K562 (cell line): ENCODE measurements at regions not wholly inside any gene's neighbourhood (a gene's known extent, or its start where the extent isn't known, plus 50 kb on each side); places are given as distances from the start of the nearest gene placed in this dataset.

Experiments
- ATAC-seq: fragments of 200-7000 bp; cut with Tn5 transposase; 3 replicates; pipeline ENCODE4 v1.9.1; 2020; ENCODE audit warnings: moderate library complexity
- BruUV-seq: library from RNA; stranded (reverse); fragments of 400-500 nt; replicated peaks from 2 replicates; lab custom pipeline; 2021; lab: Mats Ljungman, UMichigan
- CTCF ChIA-PET: fragments of 300-600 bp; formaldehyde crosslinking; extraction: SDS; loops from one replicate; lab custom pipeline; 2021; ENCODE audit warnings: low intra/inter-chr PET ratio; lab: Yijun Ruan, JAX
- POLR2A ChIA-PET: fragments of 300-600, 350-650 bp; sonication (Branson Sonifier 250); formaldehyde crosslinking; extraction: SDS; loops from one replicate; lab custom pipeline; 2021; ENCODE audit warnings: antibody characterized with exemption, inconsistent platforms; lab: Yijun Ruan, JAX
- DNase-seq, 4 experiments: peaks; one replicate each; pipeline versions ENCODE4 v3.0.0 to v3.0.0-alpha.2; 2011 to 2018; ENCODE audit warnings: low spot score in 3 of 4, mixed read lengths in 3 of 4; ENCODE audit errors: extremely low read depth in 1 of 4
- FAIRE-seq: peaks from 2 replicates; lab custom pipeline; 2011; peaks lifted over from hg19 to GRCh38; lab: Jason Lieb, UNC
- H2AFZ ChIP-seq: 2 replicates; pipeline ENCODE4 v1.6.0; 2011; ENCODE audit warnings: low read depth, low read length, control low read depth, inconsistent platforms
- H3K27ac ChIP-seq: fragments of 200-600 bp; 3 replicates; pipeline ENCODE4 v1.8.0; 2011; ENCODE audit warnings: low read depth, mild to moderate bottlenecking, control low read depth, inconsistent platforms, low read length, moderate library complexity, mixed read lengths; ENCODE audit errors: extremely low read depth
- H3K27me3 ChIP-seq, 2 experiments: fragments of 300-600 bp in 1 of 2; 2 replicates in 1 of 2; 3 replicates in 1 of 2; pipeline versions ENCODE4 v1.6.0 to v1.8.0; 2011; ENCODE audit warnings: inconsistent platforms in 2 of 2, low read length in 2 of 2, mild to moderate bottlenecking in 1 of 2, mixed read lengths in 1 of 2, moderate library complexity in 1 of 2; ENCODE audit not compliant: control insufficient read depth in 2 of 2, insufficient read depth in 2 of 2
- H3K36me3 ChIP-seq: fragments of 300-600 bp; 3 replicates; pipeline ENCODE4 v1.8.0; 2011; ENCODE audit warnings: mild to moderate bottlenecking, low read length, inconsistent platforms; ENCODE audit not compliant: control insufficient read depth, insufficient read depth
- H3K4me1 ChIP-seq, 2 experiments: fragments of 200-600 bp in 1 of 2; replicated peaks in 1 of 2; 2 replicates in 1 of 2; 3 replicates in 1 of 2; pipeline versions ENCODE4 v1.5.1 to v1.8.0; 2011; ENCODE audit warnings: inconsistent platforms in 2 of 2, low read length in 2 of 2, mild to moderate bottlenecking in 1 of 2, mixed read lengths in 1 of 2, moderate library complexity in 1 of 2; ENCODE audit not compliant: control insufficient read depth in 2 of 2, insufficient read depth in 2 of 2
- H3K4me2 ChIP-seq: 2 replicates; pipeline ENCODE4 v1.6.1; 2011; ENCODE audit warnings: low read length, control low read depth, inconsistent platforms, mixed read lengths; ENCODE audit not compliant: insufficient read depth
- H3K4me3 ChIP-seq: fragments of 200-600 bp; sonication (generic), shearing (Covaris generic); 2 replicates; pipeline ENCODE4 v1.5.1; 2016; ENCODE audit warnings: control low read depth, inconsistent platforms
- H3K79me2 ChIP-seq: fragments of 200-600 bp; 3 replicates; pipeline ENCODE4 v1.8.0; 2011; ENCODE audit warnings: low read length, inconsistent platforms; ENCODE audit not compliant: control insufficient read depth, insufficient read depth
- H3K9ac ChIP-seq, 2 experiments: 2 replicates each; pipeline versions ENCODE4 v1.6.0 to v1.6.1; 2011; ENCODE audit warnings: low read depth in 2 of 2, low read length in 2 of 2, control low read depth in 1 of 2, inconsistent platforms in 1 of 2, mild to moderate bottlenecking in 1 of 2, mixed read lengths in 1 of 2; ENCODE audit not compliant: insufficient read depth in 1 of 2
- H3K9me1 ChIP-seq: one replicate; pipeline ENCODE4 v1.6.0; 2011; ENCODE audit warnings: inconsistent platforms, mild to moderate bottlenecking, low read length, moderate library complexity; ENCODE audit not compliant: control insufficient read depth, insufficient read depth
- H3K9me3 ChIP-seq: replicated peaks from 2 replicates; pipeline ENCODE4 v1.5.1; 2011; ENCODE audit warnings: low read depth, low read length, inconsistent platforms; ENCODE audit not compliant: control insufficient read depth, insufficient read depth
- H4K20me1 ChIP-seq: replicated peaks from 2 replicates; pipeline ENCODE4 v1.6.1; 2011; ENCODE audit warnings: low read length, inconsistent platforms, mixed read lengths; ENCODE audit not compliant: control insufficient read depth, insufficient read depth
- CBFA2T3 ChIP-seq: fragments of 450-650 bp; IDR thresholded peaks from 2 replicates; pipeline ENCODE4 v1.6.1; 2017
- HSF4 ChIP-seq: fragments of 250-450 bp; sonication (Bioruptor Pico); IDR thresholded peaks from 2 replicates; pipeline ENCODE4 v2.1.2; 2022; ENCODE audit warnings: mild to moderate bottlenecking, moderate library complexity, borderline replicate concordance
- KAT8 ChIP-seq: fragments of 450-650 bp; IDR thresholded peaks from 2 replicates; pipeline ENCODE4 v1.6.1; 2016; ENCODE audit warnings: low read depth, mild to moderate bottlenecking
- KLF1 ChIP-seq: fragments of 450-650 bp; IDR thresholded peaks from 2 replicates; pipeline ENCODE4 v1.6.1; 2016; ENCODE audit warnings: missing genetic modification characterization, missing compliant biosample characterization
- KLF13 ChIP-seq: fragments of 450-650 bp; IDR thresholded peaks from 2 replicates; pipeline ENCODE4 v1.6.1; 2016; ENCODE audit warnings: missing genetic modification characterization, low read depth, mild to moderate bottlenecking, missing compliant biosample characterization, moderate library complexity, borderline replicate concordance
- KLF6 ChIP-seq: fragments of 250-450 bp; sonication (Bioruptor Pico); IDR thresholded peaks from 2 replicates; pipeline ENCODE4 v1.4.0; 2020; ENCODE audit warnings: mild to moderate bottlenecking, moderate library complexity, borderline replicate concordance
- MAFF ChIP-seq: IDR thresholded peaks from 2 replicates; pipeline ENCODE4 v1.6.1; 2012; ENCODE audit warnings: low read length, improper control_type of control experiment
- POLR2B ChIP-seq: fragments of 450-650 bp; IDR thresholded peaks from 2 replicates; pipeline ENCODE4 v1.6.1; 2018; ENCODE audit warnings: low read depth; ENCODE audit not compliant: partially characterized antibody
- PTBP1 ChIP-seq: fragments of 200-400 bp; formaldehyde crosslinking; IDR thresholded peaks from 2 replicates; pipeline ENCODE4 v1.6.1; 2017; ENCODE audit warnings: low read depth, low read length
- SLC30A9 ChIP-seq: fragments of 250-450 bp; sonication (Bioruptor Pico); IDR thresholded peaks from 2 replicates; pipeline ENCODE4 v1.8.0; 2022; ENCODE audit warnings: mild to moderate bottlenecking, moderate library complexity
- SMARCA5 ChIP-seq: fragments of 450-650 bp; IDR thresholded peaks from 2 replicates; pipeline ENCODE4 v1.6.1; 2016
- SMC3 ChIP-seq: conservative IDR thresholded peaks from 2 replicates; pipeline ENCODE4 v1.6.1; 2011; ENCODE audit warnings: low read depth, low read length, improper control_type of control experiment; ENCODE audit not compliant: insufficient read depth
- STAT5B ChIP-seq: fragments of 250-450 bp; sonication (Bioruptor Pico); IDR thresholded peaks from 2 replicates; pipeline ENCODE4 v1.8.0; 2021; ENCODE audit warnings: mild to moderate bottlenecking, inconsistent platforms
- TBP ChIP-seq: optimal IDR thresholded peaks from 2 replicates; pipeline ENCODE3; 2011; ENCODE audit warnings: low read depth, low read length, improper control_type of control experiment
- ZNF696 ChIP-seq: fragments of 250-450 bp; sonication (Bioruptor Pico); conservative IDR thresholded peaks from 2 replicates; pipeline ENCODE4 v1.4.0; 2020; ENCODE audit warnings: mild to moderate bottlenecking, moderate library complexity
- ZSCAN32 ChIP-seq: fragments of 450-650 bp; formaldehyde crosslinking; IDR thresholded peaks from 2 replicates; pipeline ENCODE4 v1.4.0; 2020; ENCODE audit warnings: mild to moderate bottlenecking, moderate library complexity
- whole genome bisulfite sequencing: fragments of 100-300 bp; shearing (Covaris generic); methylation state at CpG from one replicate; pipeline ENCODE4 v1.1.6; 2016; ENCODE audit warnings: low coverage, mixed read lengths; ENCODE audit not compliant: insufficient coverage; ENCODE audit errors: missing lambda C conversion rate; 5-methylcytosine and 5-hydroxymethylcytosine counted together
- in situ Hi-C: fragments of 300-500 bp; cut with MboI; formaldehyde crosslinking; loops from 4 replicates; pipeline ENCODE4 v1.15.0; 2018; ENCODE audit warnings: inconsistent platforms, mixed read lengths
- intact Hi-C: fragments of 100-400 bp; cut with micrococcal nuclease; formaldehyde crosslinking; loops from 2 replicates; pipeline ENCODE4 v1.14.2; 2022
- TF ChIP-seq, protein P1 (sequence below), 2 experiments: fragments of 450-650 bp in 1 of 2; IDR thresholded peaks; 2 replicates each; pipeline ENCODE4 v1.6.1; 2011 to 2017; ENCODE audit warnings: low read depth in 2 of 2, antibody characterized with exemption in 1 of 2, borderline replicate concordance in 1 of 2, low read length in 1 of 2, mild to moderate bottlenecking in 1 of 2, mixed read lengths in 1 of 2; ENCODE audit not compliant: control insufficient read depth in 1 of 2
- TF ChIP-seq, protein P2 (sequence below): sonication (generic); IDR thresholded peaks from 2 replicates; pipeline ENCODE4 v1.6.1; 2016
- TF ChIP-seq, protein P3 (sequence below): fragments of 450-650 bp; IDR thresholded peaks from 2 replicates; pipeline ENCODE4 v1.6.1; 2018; ENCODE audit warnings: mild to moderate bottlenecking, low read depth; ENCODE audit not compliant: partially characterized antibody

DNA sequence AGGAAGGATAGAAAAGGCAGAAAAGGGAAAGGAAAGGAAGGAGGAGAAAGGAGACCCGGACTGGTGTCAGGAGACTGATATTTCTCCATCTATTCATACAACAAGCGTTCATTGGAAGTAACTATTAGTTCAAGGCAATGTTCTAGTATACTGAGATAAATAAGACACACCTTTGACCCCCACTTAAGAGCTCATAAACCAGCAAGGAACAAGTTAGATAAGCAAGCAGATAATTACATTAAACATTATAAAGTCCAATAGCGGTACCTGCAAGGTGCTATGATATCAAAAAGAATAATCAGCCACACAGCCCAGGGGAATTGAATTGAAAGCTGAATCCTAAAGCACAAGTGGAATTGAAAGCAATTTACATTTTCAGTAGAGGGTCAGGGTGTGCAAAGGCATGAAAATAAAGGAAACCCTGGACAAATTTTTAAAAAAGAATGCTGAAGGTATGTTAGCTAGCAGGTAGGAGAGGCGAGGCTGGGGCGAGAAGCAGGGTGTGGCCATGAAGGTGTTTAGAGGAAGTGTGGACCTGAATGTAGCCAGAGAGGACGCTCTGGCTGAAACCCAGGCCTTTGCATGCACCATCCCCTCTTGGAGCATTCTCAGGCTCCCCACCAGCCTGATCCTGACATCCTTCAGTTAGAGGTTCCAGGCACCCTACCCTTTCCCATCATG lies 200.0 kb downstream of the SETD4 start:
- no peaks in the 10 kb centered on the region for H3K4me1 ChIP-seq
- no peaks in the 10 kb centered on the region for H3K9me1 ChIP-seq
- 0% methylated on average over 5 of the region's 6 CpGs for whole genome bisulfite sequencing
- H3K27ac ChIP-seq = no peak overlapping the region
- H3K9ac ChIP-seq = no peak overlapping the region
- DNase-seq (no peak), ATAC-seq (no peak), FAIRE-seq (no peak)
- ChIA-PET POLR2A (interaction anchor here (0.6 kb wide), 1 partner anchor 123 kb away, joined by 5 read pairs; no protein-coding TSS in a partner anchor), CTCF (no interaction called here)
- no peak overlapping the region for H3K4me2 ChIP-seq
- no peaks in the 10 kb centered on the region for H3K79me2 ChIP-seq
- intact Hi-C loops (no loop called here), in situ Hi-C loops (no loop called here)
- no peak overlapping the region for H2AFZ ChIP-seq
- H3K4me3 ChIP-seq = no peak overlapping the region
- H3K9me3 ChIP-seq = no peaks in the 10 kb centered on the region
- peaks cover 2 to 6% of the 10 kb centered on the region in 2 experiments; a peak in 2 of 5 replicates for H3K27me3 ChIP-seq
- no TSS peak for BruUV-seq
- no peaks in the 10 kb centered on the region for H3K36me3 ChIP-seq
- H4K20me1 ChIP-seq = no peaks in the 10 kb centered on the region; the same call in 1 of the 2 replicates
- TF ChIP-seq KLF13 (tag) = no peak
- TF ChIP-seq STAT5B (CRISPR knock-in tag) = no peak
- TF ChIP-seq, protein P1, sequence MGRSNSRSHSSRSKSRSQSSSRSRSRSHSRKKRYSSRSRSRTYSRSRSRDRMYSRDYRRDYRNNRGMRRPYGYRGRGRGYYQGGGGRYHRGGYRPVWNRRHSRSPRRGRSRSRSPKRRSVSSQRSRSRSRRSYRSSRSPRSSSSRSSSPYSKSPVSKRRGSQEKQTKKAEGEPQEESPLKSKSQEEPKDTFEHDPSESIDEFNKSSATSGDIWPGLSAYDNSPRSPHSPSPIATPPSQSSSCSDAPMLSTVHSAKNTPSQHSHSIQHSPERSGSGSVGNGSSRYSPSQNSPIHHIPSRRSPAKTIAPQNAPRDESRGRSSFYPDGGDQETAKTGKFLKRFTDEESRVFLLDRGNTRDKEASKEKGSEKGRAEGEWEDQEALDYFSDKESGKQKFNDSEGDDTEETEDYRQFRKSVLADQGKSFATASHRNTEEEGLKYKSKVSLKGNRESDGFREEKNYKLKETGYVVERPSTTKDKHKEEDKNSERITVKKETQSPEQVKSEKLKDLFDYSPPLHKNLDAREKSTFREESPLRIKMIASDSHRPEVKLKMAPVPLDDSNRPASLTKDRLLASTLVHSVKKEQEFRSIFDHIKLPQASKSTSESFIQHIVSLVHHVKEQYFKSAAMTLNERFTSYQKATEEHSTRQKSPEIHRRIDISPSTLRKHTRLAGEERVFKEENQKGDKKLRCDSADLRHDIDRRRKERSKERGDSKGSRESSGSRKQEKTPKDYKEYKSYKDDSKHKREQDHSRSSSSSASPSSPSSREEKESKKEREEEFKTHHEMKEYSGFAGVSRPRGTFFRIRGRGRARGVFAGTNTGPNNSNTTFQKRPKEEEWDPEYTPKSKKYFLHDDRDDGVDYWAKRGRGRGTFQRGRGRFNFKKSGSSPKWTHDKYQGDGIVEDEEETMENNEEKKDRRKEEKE (IDR thresholded peaks at IDR 0.05; ENCODE audit: borderline replicate concordance in 1 of 2, control insufficient read depth in 1 of 2, low read depth in 2 of 2, low read length in 1 of 2) = no peak
- TF ChIP-seq POLR2B = no peak
- TF ChIP-seq KLF6 = no peak
- no peak for TF ChIP-seq KAT8
- no peak for TF ChIP-seq ZSCAN32 (CRISPR knock-in tag)
- TF ChIP-seq KLF1 (tag) = no peak
- TF ChIP-seq SMC3 = no peak
- TF ChIP-seq, protein P2, sequence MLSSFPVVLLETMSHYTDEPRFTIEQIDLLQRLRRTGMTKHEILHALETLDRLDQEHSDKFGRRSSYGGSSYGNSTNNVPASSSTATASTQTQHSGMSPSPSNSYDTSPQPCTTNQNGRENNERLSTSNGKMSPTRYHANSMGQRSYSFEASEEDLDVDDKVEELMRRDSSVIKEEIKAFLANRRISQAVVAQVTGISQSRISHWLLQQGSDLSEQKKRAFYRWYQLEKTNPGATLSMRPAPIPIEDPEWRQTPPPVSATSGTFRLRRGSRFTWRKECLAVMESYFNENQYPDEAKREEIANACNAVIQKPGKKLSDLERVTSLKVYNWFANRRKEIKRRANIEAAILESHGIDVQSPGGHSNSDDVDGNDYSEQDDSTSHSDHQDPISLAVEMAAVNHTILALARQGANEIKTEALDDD = no peak
- TF ChIP-seq TBP = no peak
- no peak for TF ChIP-seq MAFF
- no peak for TF ChIP-seq SLC30A9 (CRISPR knock-in tag)
- TF ChIP-seq, protein P3, sequence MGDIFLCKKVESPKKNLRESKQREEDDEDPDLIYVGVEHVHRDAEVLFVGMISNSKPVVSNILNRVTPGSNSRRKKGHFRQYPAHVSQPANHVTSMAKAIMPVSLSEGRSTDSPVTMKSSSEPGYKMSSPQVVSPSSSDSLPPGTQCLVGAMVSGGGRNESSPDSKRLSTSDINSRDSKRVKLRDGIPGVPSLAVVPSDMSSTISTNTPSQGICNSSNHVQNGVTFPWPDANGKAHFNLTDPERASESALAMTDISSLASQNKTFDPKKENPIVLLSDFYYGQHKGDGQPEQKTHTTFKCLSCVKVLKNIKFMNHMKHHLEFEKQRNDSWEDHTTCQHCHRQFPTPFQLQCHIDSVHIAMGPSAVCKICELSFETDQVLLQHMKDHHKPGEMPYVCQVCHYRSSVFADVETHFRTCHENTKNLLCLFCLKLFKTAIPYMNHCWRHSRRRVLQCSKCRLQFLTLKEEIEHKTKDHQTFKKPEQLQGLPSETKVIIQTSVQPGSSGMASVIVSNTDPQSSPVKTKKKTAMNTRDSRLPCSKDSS = no peak
- no peak for TF ChIP-seq HSF4 (CRISPR knock-in tag)
- no peak for TF ChIP-seq CBFA2T3
- TF ChIP-seq SMARCA5 = no peak
- TF ChIP-seq ZNF696 (CRISPR knock-in tag) = no peak
- TF ChIP-seq PTBP1 = no peak
